ENCODE measurements at regions not wholly inside any gene's neighbourhood (a gene's known extent, or its start where the extent isn't known, plus 50 kb on each side); places are given as distances from the start of the nearest gene placed in this dataset.

DNA sequence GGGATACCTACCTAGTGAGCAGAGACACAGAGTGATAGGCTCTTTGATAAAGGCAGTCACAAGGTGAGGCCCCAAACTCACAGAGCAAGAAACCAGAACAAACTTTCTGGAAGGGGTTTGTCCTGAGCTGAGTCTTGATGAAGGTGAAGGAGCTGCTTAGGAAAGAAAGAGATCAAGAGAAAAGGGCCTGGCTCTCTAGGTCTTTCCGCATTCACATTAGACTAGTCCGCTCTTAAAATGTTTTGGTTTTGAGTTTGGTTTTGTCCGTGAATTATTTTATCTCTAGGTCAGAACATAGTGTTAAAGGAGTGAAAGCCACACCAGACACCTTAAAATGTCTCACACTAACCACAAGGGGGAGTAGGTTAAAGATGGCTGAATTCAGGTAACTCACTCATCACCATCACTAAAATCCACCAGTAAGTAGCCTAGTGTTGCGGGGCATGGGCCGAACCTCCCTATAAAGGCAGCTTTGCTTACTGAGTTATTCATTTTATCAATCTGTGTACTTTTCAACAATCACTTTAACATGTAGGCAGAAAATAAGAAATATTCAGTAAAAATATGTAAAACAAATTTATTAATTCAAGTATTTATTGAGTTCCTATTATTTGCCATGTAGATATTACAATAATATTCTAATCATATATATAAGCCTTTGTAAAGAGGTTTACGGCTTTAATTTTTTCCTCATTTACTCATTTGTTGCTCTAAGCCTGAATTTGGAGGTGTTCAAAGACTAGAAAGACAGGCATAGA, 121.5 kb upstream of the TSC22D2 start:
- H3K27me3 Mint-ChIP-seq (ENCODE audit: low read depth): no peaks in the 10 kb centered on the region
- H3K4me3 Mint-ChIP-seq: no peak overlapping the region
- H3K9me3 Mint-ChIP-seq: peaks cover 18% of the 10 kb centered on the region
- peak; percentile 46 to 65 (median 52) for TF ChIP-seq CTCF (IDR thresholded peaks at IDR 0.05; ENCODE audit: unreplicated experiment in 3 of 3)
- H3K36me3 Mint-ChIP-seq (ENCODE audit: low read depth): no peaks in the 10 kb centered on the region
- no peaks in the 10 kb centered on the region for H3K4me1 Mint-ChIP-seq
- H3K27ac Mint-ChIP-seq: peak overlapping the region in 1 of 3 experiments; percentile 38

DNA sequence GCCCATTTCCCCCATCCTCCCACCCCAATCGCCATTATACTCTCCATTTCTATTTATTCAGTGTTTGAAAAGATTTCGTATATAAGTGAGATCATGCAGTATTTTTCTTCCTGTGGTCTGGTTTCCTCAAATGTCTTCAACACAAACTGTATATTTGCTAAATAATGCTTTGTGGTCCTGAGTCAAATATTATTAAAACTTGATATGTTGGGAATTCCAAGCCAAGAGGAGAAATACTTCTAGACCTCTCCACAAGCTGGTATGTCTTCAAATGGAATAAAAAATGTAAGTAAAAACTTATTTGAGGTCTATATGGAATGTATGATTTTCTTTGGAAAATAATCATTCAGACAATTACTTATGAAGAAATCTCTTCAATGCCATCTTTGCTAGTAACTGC, 122.5 kb upstream of the TSC22D2 start:
- H3K4me3 Mint-ChIP-seq: no peak overlapping the region
- peaks cover 20% of the 10 kb centered on the region for H3K9me3 Mint-ChIP-seq
- H3K36me3 Mint-ChIP-seq (ENCODE audit: low read depth): no peaks in the 10 kb centered on the region
- H3K27ac Mint-ChIP-seq: no peak overlapping the region
- no peaks in the 10 kb centered on the region for H3K27me3 Mint-ChIP-seq (ENCODE audit: low read depth)
- no peaks in the 10 kb centered on the region for H3K4me1 Mint-ChIP-seq
- TF ChIP-seq CTCF (IDR thresholded peaks at IDR 0.05; ENCODE audit: unreplicated experiment in 3 of 3): no peak

GRCh38 chr3:150278843-150279381, 129.2 kb upstream of the TSC22D2 start:
- peaks cover 18% of the 10 kb centered on the region for H3K9me3 Mint-ChIP-seq

DNA sequence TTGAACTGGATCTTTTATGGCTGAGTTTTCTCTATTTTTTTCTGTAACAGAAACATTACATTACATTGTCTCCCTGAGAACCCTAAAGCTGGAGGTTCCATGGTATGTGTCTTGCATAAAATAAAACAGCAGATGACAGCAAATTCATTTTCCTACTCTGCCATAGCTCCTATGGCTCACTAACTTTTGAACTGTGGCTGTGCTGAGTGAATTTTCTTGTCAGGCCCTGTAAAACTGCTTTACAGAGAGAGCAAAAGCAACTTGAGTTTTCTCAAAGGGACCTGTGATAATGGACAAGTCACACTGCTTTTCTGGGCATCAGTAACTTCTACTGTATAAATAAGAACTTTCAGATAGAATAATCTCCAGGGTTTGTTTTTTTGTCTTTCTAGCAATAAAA, 129.9 kb upstream of the TSC22D2 start:
- TF ChIP-seq CTCF (IDR thresholded peaks at IDR 0.05; ENCODE audit: unreplicated experiment in 3 of 3): no peak
- peak overlapping the region; percentile 26 to 92 (median 52) for H3K27ac Mint-ChIP-seq
- no peaks in the 10 kb centered on the region for H3K36me3 Mint-ChIP-seq (ENCODE audit: low read depth)
- H3K27me3 Mint-ChIP-seq (ENCODE audit: low read depth): no peaks in the 10 kb centered on the region
- no peak overlapping the region for H3K4me3 Mint-ChIP-seq
- H3K4me1 Mint-ChIP-seq: peaks cover 38% of the 10 kb centered on the region
- H3K9me3 Mint-ChIP-seq: peaks cover 16% of the 10 kb centered on the region

More at GRCh38 chr3:150278843-150279381, 129.2 kb upstream of the TSC22D2 start:
- Mint-ChIP-seq H3K4me1 (peaks cover 38% of the 10 kb centered on the region), H3K27me3 (ENCODE audit: low read depth) (no peaks in the 10 kb centered on the region), H3K27ac (peak overlapping the region; percentile 26 to 92 (median 52)), H3K4me3 (no peak overlapping the region), H3K36me3 (ENCODE audit: low read depth) (no peaks in the 10 kb centered on the region)
- no peak for TF ChIP-seq CTCF (IDR thresholded peaks at IDR 0.05; ENCODE audit: unreplicated experiment in 3 of 3)

GRCh38 chr3:150277444-150277843, 130.7 kb upstream of the TSC22D2 start:
- no peaks in the 10 kb centered on the region for H3K27me3 Mint-ChIP-seq (ENCODE audit: low read depth)
- no peak overlapping the region for H3K4me3 Mint-ChIP-seq
- TF ChIP-seq CTCF (IDR thresholded peaks at IDR 0.05; ENCODE audit: unreplicated experiment in 3 of 3): no peak
- peak overlapping the region; percentile 26 to 75 (median 37) for H3K27ac Mint-ChIP-seq
- no peaks in the 10 kb centered on the region for H3K36me3 Mint-ChIP-seq (ENCODE audit: low read depth)
- peaks cover 10% of the 10 kb centered on the region for H3K9me3 Mint-ChIP-seq
- H3K4me1 Mint-ChIP-seq: peaks cover 38% of the 10 kb centered on the region

DNA sequence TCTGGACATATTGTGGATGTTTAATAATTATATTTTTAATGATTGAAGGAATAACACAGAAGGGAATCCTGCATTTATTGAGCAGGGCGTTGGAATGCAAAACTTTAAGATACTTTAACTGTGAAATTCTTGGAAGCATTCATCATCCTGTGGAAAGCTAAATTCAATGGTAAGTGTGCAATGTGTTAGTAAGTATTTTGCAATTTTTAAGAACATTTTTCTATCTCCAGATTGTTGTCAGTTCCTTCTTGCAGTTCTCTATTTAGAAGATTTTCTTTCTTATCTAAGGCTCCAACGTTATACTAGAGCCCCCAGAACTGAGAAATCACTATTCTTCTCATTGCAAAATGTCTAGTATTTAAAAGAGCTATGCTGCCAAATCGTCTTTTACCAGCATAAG, 132.2 kb upstream of the TSC22D2 start:
- Mint-ChIP-seq H3K4me3 (no peak overlapping the region), H3K27ac (peak overlapping the region in 1 of 3 experiments; percentile 81), H3K4me1 (peaks cover 49% of the 10 kb centered on the region), H3K27me3 (ENCODE audit: low read depth) (no peaks in the 10 kb centered on the region), H3K9me3 (no peaks in the 10 kb centered on the region), H3K36me3 (ENCODE audit: low read depth) (no peaks in the 10 kb centered on the region)
- no peak for TF ChIP-seq CTCF (IDR thresholded peaks at IDR 0.05; ENCODE audit: unreplicated experiment in 3 of 3)
